SKM-1 (cell line): ENCODE measurements at regions not wholly inside any gene's neighbourhood (a gene's known extent, or its start where the extent isn't known, plus 50 kb on each side); places are given as distances from the start of the nearest gene placed in this dataset.
A peak's percentile ranks its signal among the peaks of the same experiment; 100 is the strongest.

Experiments
- DNase-seq: peaks from one replicate; lab custom pipeline; 2025; ENCODE audit not compliant: unreplicated experiment; lab: John Stamatoyannopoulos, UW

DNA sequence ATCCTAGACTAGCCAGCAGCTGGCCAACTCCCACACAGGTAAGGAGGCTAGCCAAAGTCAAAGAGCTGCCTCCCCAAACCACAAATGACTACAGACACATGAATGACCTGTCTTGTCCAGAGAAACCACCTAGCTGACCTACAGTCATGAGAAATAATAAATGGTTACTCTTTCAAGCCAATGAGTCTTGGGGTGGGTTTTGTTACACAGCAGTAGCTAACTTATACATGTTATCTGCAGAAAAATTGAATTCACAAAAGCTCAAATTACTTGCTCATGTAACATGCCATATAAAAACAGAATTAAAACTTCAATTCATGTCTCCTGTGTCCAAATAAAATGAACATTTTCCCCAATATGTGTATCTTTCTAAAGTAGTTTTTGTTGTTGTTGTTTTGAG lies 307.4 kb upstream of the NR2F2 start:
- DNase-seq, result no peak

DNA sequence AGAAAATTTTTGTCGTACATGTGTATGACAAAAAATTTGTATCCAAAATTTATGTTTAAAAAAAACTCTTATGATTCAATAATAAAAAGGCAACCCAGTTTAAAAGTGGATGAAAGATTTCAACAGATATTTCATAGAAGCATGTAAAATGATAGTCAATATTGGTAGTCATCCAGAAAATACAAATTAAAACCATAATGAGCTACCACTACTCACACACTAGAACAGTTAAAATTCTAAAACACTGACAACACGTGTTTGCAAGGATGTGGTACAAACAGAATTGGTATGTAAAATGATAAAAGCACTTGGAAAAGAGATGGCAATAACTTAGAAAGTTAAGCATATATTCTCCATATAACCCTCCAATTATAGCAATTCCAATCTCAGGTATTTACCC lies 303.0 kb upstream of the NR2F2 start:
- DNase-seq, result no peak

DNA sequence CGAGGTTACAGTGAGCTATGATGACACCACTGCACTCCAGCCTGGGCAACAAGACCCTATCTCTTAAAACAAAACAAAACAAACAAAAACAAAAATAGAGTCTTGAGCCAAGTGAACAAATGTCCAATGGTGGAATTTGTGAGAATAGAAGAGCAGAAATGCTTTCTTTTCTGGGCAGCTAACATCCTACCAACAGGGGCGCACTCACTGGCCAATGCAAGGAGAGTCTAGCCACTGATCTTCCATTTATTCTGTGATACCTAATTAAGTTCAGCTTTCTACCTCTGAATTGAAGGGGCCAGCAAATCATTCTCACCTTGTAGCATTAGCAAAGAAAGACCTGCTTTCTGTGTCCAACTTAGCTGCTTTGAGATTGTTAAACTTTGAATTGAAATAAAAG lies 301.9 kb upstream of the NR2F2 start:
- DNase-seq, result no peak

DNA sequence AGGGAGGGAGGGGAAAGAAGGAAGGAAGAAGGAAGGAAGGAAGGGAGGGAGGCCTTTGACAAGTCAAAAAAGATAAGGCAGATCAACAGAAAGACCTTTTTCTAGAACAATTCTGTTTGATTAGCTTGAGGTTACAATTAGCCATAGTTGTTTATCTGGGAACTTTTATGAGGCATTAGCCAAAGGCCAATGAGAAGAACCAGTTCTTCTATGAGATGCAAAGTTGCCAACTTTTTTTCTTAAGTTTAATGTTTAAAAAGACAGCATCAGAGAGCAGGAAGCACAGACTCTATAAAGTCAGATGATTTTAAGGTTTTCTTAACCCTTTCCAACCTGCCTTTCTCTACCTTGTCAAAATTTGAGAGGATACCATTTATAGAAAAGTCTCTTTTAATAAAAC lies 301.3 kb upstream of the NR2F2 start:
- no peak for DNase-seq

DNA sequence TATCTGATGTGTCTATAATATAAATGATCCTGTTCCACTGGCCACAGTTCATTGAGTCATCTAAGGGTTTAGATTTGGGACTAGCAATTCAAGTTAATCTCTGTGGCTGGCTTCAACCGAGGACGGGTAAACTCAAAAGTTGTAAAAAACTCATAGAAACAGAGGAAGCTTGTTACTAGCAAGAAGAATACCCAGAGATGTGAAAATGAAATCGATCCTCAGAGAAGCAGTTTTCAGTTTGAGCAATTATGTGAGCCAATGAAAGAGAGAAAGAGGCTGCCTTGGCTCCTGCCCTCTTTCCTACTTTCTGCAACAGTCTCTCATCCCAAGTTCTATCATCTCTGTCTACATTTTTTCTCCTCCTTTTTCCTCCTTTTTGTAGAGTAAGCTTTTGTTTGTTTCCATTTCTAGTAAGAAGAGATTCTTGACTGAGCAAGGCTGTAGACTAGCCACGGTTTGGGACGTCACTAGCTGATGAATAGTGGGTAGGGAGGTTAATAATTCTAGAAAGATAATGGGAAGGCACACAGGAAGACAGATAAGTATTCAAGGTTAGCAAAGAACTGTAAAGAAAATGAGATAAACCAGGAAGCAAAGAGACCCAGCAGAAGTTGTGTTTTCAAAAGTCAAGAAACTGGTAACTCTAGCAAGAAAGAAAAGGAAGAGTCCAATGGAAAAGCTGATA lies 298.9 kb upstream of the NR2F2 start:
- no peak for DNase-seq

DNA sequence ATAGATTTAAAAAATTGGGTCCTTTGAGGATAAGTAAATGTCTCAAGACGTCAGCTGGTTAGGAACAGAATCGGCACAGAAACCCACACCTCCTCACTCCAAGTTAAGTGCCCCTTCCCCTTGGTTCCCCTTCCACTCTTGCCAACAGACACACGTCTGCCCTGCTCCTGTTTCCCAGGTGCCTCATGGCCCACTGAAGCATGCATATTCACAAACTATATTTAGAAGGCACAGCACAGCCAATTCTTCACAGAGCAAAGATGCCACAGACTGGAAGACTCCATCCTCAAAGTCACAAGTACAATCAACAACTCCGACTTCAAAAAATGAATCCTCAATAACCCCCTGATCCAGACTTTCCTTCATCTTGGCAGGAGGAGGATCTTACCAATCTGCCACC lies 295.4 kb upstream of the NR2F2 start:
- no peak for DNase-seq

DNA sequence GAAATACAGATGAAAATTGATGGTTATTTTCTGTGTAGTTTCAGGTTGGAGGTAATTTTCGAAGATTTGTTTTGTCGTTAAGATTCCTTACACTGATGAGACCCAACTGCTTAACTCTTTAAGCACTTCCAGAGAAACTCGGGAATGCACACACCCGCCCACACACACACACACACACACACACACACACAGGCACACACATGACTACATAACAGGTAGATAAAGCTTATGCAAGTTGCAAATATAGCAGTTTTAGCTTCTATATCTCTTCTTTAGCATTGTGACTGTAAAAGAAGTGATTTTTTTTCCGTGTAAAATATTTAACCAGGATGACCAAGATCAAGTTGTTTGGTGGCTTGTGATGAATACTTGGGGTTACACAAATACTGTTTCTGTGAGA lies 294.9 kb upstream of the NR2F2 start:
- DNase-seq, result no peak

DNA sequence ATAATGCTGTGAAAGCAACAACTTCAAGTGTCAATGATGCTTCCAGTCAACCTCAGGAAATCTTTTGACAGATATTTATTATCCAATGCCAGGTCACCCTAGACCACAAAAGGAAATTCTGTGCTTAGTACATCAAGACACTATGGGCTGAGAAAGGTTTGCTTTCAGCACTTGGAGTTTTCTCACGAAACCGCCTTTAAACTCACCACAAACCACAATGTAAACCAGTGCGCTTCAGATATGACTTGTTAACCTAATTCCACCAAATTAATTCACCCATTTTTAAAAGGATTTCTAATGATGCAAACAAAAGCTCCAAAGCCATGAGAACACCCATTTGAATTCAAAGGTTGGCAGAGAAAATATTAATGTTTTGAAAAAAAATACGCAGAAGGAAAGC lies 292.9 kb upstream of the NR2F2 start:
- no peak for DNase-seq

DNA sequence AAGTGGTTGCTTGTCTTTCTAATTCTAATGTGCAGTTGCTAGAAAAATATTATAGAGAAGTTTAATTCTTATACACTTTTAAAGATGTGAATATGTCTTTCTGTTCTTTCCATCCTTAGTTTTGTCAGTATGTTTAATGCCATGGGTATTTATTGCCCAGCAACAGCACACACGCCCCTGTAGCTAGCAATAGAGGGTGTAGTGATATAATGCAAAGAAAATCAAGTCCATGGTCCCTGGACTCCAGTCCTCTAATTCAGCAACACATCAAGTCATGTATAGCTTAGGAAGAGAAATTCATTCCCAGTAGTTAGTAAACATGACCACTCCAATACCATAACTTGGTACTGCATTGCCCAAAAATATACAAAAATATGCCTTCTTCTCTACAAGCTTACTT lies 292.4 kb upstream of the NR2F2 start:
- no peak for DNase-seq

DNA sequence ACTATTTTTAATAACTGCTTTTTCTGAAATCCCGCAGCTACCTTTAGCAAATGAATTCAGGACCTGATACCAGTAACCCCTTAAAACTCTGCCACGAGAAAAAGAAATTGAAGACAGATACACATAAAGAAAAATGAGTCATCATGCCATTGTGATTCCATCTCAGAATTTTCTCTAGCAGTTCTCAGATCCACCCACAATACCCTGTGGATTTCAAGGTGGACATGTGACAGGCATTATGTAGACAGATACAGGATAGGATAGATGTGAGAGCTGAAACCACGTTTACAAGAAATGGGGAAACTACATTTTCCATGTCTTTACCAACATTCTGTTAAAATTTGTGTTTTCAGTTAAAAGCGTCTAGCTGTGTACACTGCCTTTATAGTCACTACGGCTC lies 291.9 kb upstream of the NR2F2 start:
- no peak for DNase-seq

DNA sequence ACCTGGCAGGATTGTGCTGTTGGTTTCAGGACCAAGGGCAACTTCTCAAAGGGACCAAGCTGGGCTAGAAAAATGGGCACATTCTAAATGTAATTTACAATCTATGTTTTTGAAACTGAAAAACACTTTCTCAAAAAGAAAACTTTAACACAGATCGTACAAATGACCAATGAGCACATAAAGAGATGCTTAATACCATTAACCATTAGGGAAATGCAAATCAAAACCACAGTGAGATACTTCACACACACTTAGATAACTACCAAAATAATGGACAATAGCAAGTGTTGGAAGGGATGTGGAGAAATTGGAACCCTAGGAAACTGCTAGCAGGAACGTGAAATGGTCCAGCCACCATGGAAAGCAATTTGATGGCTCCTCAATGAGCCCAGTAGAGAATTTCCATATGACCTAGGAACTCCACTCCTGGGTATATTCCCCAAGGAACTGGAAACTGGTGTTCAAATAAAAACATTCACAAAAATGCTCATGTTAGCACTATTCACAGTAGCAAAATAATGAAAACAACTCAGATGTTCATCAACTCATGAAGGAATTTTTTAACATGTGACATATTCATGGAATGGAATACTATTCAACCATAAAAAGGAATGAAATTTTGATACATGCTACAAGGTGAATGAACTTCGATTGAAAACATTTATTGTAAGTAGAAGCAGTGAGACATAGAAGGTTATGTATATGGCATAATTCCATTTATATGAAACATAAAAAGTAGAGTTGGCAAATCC lies 288.3 kb upstream of the NR2F2 start:
- no peak for DNase-seq

DNA sequence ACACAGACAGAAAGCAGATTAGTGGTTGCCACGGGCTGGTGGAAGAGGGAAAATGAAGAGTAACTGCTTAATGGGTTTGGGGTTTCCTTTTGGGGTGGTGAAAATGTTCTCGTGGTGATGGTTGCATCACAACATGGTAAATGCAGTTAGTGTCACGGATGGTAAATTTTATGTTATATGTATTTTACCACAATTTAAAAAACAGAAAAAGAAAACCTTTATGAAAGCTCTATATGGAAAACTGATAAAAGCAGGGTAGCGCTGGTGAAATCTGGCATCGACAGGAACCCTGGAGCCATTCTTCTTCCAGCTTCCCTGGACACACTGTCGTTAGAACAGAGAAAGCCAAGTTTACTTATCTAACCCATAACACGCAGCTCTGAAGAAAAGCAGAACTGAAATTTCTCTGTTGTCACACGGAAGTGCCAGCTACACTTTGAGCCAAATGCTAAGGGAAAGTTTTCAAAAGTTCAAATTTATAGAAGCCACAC lies 287.7 kb upstream of the NR2F2 start:
- DNase-seq, result peak; percentile 68

DNA sequence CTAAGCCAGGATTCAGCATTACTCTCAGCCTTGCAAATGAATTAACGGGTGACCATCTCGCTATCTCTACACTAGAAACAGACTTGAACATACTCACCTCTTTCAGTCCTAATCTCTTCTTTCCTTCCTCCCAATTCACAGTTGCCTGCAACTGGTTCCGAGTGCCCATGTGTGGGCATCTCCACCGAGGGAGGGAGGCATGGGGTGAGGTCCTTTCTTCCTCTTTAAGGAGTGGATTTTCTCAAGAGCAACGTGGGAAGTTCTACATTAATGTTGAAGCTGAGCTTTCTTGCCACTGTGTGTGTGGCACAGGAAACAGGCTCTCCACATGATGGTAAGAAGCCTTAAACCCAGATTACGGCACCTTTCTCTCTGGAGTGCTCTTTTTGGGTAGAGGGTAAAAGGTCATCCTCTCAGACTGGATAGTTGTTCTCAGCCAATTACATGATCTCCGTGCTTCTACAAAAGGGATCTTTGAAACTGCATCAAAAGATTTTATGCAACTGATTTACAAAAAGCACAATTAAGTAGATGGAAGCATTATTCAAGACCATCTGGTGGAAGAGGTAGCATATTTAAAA lies 286.8 kb upstream of the NR2F2 start:
- no peak for DNase-seq

DNA sequence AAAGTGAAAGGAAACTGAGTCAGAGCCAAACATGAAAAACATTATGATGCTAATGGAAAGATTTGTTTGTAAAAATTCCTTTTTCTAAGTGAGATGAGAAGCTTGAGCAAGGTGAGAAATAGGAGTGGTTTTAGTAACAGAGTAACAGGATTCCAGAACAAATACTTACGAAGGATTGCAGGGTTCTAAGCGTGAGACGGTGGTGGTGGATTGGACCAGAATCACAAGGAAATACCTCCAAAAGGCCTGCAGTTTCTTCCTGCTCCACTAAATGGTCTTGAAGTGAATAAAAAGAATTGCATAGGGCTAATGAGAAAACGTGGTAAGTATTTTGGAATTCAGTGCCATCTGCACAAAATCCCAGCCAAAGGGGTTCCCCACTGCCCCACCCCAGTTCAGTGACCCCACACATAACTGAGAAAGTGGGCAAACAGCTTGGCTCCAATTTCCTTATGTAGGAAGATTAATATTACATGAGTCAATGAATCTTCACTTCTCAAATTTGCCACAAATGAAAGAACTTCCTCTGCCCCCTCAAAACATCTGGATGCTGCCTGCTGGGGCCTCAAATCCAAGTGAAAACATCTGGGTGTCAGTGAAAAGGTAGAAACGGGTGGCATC lies 283.8 kb upstream of the NR2F2 start:
- no peak for DNase-seq

DNA sequence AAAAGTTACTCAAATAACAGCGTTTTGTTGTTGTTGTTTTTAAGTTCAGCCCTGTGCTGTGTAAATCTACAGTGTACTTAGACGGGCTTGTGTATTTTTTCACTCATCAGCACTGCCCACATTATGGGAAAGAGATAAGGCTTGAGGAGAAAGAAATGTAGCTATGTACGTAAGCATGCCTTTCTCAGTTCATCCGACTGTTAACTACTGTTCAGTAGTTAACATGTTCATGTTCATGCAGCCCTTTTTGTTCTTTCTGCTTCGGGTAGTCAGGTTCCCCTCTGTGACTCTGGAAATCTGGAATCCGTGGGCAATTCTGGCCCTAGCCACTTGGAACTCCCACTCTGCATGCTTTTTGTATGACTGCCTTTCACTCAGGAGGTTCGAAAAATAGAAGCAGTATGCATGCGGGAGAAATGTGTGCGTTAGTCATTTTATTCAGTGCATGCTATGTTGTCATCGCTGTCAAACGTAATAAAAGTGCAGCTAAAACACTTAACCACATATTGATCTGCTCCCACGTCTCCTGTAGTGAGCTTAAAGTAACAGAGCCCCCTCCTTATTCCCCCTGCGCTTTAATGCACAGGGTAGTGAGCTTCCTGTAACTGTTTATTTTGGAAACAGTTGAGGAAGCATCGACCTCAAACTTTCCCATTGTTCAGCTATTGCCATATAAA lies 283.1 kb upstream of the NR2F2 start:
- no peak for DNase-seq

DNA sequence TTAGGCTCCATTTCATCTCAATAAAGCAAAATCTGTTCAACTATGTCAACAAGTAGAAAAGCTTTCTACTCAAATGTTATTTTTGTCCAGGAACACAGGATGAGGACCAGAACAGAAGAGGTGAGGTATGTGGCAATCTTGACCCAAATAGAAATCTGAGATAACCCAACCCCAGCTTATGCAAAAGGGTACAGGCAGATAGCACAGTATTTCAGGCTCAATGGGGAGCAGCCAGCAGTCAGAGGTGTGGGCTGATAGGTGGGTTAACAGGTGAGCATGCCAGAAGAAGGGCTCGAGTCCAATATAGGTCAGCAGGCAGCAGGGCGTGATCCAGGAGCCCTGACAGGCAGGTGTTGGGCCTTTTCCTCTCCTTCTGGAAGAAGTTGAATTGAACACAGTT lies 281.2 kb upstream of the NR2F2 start:
- no peak for DNase-seq

DNA sequence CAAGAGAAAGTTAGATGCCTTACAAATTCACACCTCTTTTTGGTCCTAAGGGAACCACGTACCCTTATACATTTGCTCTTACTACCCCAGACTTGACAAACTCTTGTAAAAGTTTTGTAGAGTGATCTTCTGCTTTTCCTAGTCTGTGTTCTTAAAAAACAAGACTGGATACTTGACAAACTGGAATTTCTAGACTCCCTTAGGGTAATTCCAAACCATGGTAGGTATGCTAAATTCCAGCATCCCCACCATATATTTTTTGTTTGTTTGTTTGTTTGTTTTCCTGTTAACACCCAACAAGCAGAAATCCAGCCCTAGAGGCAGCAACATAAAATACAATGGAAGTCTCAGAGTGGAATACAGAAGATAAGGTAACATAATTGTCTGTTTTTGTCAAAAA lies 280.7 kb upstream of the NR2F2 start:
- no peak for DNase-seq

DNA sequence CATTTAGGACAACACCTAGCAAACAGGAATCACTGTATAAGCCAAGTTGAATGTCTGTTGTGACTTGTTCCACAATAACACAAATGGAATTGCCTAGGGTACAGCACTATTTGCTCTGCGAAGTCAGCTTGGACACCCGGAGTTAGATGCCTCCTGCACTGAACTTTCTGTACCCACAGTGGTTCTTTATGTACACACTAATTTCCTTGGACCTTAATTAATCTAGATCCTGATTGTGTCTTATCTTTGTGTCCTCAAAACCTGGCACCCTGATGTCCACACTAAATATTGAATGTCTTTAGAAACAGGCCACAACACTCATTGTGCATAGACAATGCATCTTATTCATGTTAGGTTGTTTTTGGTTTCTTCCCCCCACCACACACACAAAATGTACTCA lies 278.9 kb upstream of the NR2F2 start:
- DNase-seq, result no peak

DNA sequence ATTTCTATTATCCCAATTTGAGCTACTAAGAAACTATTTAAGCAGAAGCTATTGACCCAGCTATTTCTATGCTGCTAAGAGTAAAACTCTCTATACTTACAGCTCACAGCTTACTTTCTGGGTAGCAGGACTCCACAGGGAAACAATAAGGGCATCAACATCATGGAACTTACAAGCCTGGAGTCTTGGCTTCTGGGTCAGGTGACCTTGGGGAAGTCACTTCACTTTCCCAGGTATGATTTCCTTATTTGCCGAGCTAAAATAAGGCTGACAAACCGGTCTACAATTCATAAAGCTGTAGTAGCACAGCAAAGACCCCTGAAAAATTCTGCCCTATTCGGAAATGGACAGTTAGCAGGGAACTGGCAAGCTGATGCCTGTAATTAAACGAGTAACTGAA lies 278.3 kb upstream of the NR2F2 start:
- no peak for DNase-seq

DNA sequence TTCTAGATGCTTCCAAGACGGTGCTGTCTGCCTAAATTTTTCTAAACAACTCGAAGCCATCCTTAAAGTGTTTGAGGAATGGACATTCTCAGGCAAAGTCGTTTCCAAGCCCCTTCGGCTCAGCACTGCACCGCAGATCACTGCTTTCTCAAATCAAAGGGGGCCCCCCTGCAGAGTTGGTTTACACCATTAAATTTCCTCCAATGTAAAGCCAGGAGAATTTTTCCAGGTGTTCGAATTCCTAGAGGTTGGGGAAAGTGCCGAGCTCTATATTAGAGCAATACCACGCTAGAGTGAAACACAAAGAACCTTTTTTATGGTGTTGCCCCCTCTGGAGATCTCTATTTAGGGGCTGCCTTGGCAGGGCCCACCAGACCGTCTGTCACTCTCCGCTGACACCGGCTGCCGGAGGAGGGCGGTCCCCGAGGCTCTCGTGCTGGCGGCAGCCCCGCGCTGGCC lies 277.9 kb upstream of the NR2F2 start:
- DNase-seq, result no peak

DNA sequence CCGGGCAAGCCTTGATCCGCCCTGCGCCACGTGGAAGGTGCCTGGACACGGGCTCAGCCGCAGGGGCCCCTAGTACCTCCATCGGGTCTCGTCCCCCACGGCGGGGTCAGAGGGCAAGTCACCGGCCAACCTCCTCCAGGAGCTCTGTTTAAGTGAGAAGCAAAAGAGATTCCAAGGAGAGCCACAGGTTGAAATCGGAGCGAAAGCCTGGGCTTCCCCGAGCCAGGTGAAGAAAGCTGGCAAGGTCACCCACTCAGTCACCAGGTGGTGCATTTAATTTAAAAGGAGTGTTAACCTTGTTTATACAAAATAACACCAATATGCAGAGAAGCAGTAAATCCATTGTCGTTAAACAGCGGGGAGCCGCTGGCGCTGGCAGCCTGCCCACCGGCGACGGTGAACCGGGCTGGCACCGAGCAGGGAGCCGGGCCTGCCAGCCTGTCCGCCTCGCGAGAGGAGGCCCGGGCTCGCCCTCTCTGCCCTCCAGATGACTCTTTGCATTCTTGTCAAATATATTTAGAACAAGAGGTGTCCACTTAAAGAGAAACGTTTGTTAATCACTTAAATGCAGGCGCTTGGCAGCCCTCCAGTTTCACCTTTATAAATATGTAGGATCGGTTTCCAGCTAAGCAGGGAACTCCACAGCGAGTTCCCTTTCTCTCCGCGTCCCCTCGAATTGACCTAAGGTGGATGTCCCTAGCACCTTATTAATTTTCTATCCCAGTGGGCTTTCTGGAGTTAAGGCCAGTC lies 277.3 kb upstream of the NR2F2 start:
- DNase-seq, result no peak
